Parathyroid adenoma (tissue), 2 donors: ENCODE measurements at regions not wholly inside any gene's neighbourhood (a gene's known extent, or its start where the extent isn't known, plus 50 kb on each side); places are given as distances from the start of the nearest gene placed in this dataset.

Experiments
- H2AFZ ChIP-seq: fragments of 300-600 bp; sonication (generic); one replicate; pipeline ENCODE4 v1.7.0; 2017; ENCODE audit warnings: antibody characterized with exemption, mild to moderate bottlenecking
- H3K27ac ChIP-seq: fragments of 300-600 bp; sonication (generic); one replicate; pipeline ENCODE4 v1.7.0; 2017
- H3K27me3 ChIP-seq: fragments of 300-600 bp; sonication (generic); one replicate; pipeline ENCODE4 v1.7.0; 2017; ENCODE audit warnings: low read length; ENCODE audit not compliant: control insufficient read depth, insufficient read depth
- H3K36me3 ChIP-seq: fragments of 300-600 bp; sonication (generic); one replicate; pipeline ENCODE4 v1.7.0; 2017; ENCODE audit warnings: low read length; ENCODE audit not compliant: control insufficient read depth, insufficient read depth
- H3K4me1 ChIP-seq: fragments of 300-600 bp; sonication (generic); one replicate; pipeline ENCODE4 v1.7.0; 2017; ENCODE audit warnings: control low read depth
- H3K4me2 ChIP-seq: fragments of 300-600 bp; sonication (generic); one replicate; pipeline ENCODE4 v1.7.0; 2017; ENCODE audit warnings: low read length
- H3K4me3 ChIP-seq: fragments of 300-600 bp; sonication (generic); one replicate; pipeline ENCODE4 v1.7.0; 2017; ENCODE audit warnings: low read depth, low read length
- H3K79me2 ChIP-seq: fragments of 300-600 bp; sonication (generic); one replicate; pipeline ENCODE4 v1.7.0; 2017; ENCODE audit warnings: control low read depth
- H3K9ac ChIP-seq: fragments of 300-600 bp; sonication (generic); one replicate; pipeline ENCODE4 v1.7.0; 2017; ENCODE audit warnings: mild to moderate bottlenecking
- H3K9me3 ChIP-seq: fragments of 300-600 bp; sonication (generic); one replicate; pipeline ENCODE4 v1.7.0; 2017; ENCODE audit warnings: low read length; ENCODE audit not compliant: control insufficient read depth
- CTCF ChIP-seq: fragments of 300-600 bp; sonication (generic); IDR thresholded peaks from one replicate; pipeline ENCODE4 v1.7.0; 2017; ENCODE audit warnings: antibody characterized with exemption, mild to moderate bottlenecking
- donor health status: primary hyperparathyroidism.

- Histone ChIP-seq H3K36me3 (no peaks in the 10 kb centered on the region), H3K4me3 (no peak overlapping the region), H3K9ac (no peak overlapping the region), H3K79me2 (no peaks in the 10 kb centered on the region), H2AFZ (no peak overlapping the region), H3K9me3 (no peaks in the 10 kb centered on the region), H3K4me2 (no peak overlapping the region), H3K27ac (no peak overlapping the region), H3K4me1 (no peaks in the 10 kb centered on the region), H3K27me3 (no peaks in the 10 kb centered on the region)
- TF ChIP-seq CTCF, result no peak
These were observed 987.0 kb upstream of the MAP3K7 start for GRCh38 chr6:91573826-91574416.

GRCh38 chr6:91572878-91573277 lies 986.0 kb upstream of the MAP3K7 start:
- Histone ChIP-seq H2AFZ (no peak overlapping the region), H3K4me3 (no peak overlapping the region), H3K27me3 (no peaks in the 10 kb centered on the region), H3K4me1 (no peaks in the 10 kb centered on the region), H3K9ac (no peak overlapping the region), H3K27ac (no peak overlapping the region), H3K4me2 (no peak overlapping the region), H3K9me3 (no peaks in the 10 kb centered on the region), H3K79me2 (no peaks in the 10 kb centered on the region), H3K36me3 (no peaks in the 10 kb centered on the region)
- no peak for TF ChIP-seq CTCF

- no peak overlapping the region for H2AFZ ChIP-seq
- H3K27ac ChIP-seq, result no peak overlapping the region
- no peak overlapping the region for H3K9ac ChIP-seq
- no peak overlapping the region for H3K4me3 ChIP-seq
- no peaks in the 10 kb centered on the region for H3K9me3 ChIP-seq
- H3K4me1 ChIP-seq, result no peaks in the 10 kb centered on the region
- no peaks in the 10 kb centered on the region for H3K36me3 ChIP-seq
- no peak overlapping the region for H3K4me2 ChIP-seq
- no peaks in the 10 kb centered on the region for H3K27me3 ChIP-seq
- no peaks in the 10 kb centered on the region for H3K79me2 ChIP-seq
- no peak for TF ChIP-seq CTCF
These were observed 982.2 kb upstream of the MAP3K7 start for GRCh38 chr6:91569071-91569470.

GRCh38 chr6:91566467-91566866 lies 979.6 kb upstream of the MAP3K7 start:
- no peak for TF ChIP-seq CTCF
- no peaks in the 10 kb centered on the region for H3K4me1 ChIP-seq
- no peaks in the 10 kb centered on the region for H3K27me3 ChIP-seq
- H2AFZ ChIP-seq, result no peak overlapping the region
- no peak overlapping the region for H3K4me2 ChIP-seq
- H3K9me3 ChIP-seq, result no peaks in the 10 kb centered on the region
- no peaks in the 10 kb centered on the region for H3K79me2 ChIP-seq
- H3K36me3 ChIP-seq, result no peaks in the 10 kb centered on the region
- no peak overlapping the region for H3K4me3 ChIP-seq
- no peak overlapping the region for H3K27ac ChIP-seq
- no peak overlapping the region for H3K9ac ChIP-seq

- no peaks in the 10 kb centered on the region for H3K79me2 ChIP-seq
- no peaks in the 10 kb centered on the region for H3K9me3 ChIP-seq
- no peak overlapping the region for H3K27ac ChIP-seq
- no peak overlapping the region for H3K9ac ChIP-seq
- no peaks in the 10 kb centered on the region for H3K36me3 ChIP-seq
- H3K4me1 ChIP-seq, result no peaks in the 10 kb centered on the region
- no peaks in the 10 kb centered on the region for H3K27me3 ChIP-seq
- TF ChIP-seq CTCF, result no peak
- no peak overlapping the region for H3K4me3 ChIP-seq
- no peak overlapping the region for H3K4me2 ChIP-seq
- no peak overlapping the region for H2AFZ ChIP-seq
These were observed 978.3 kb upstream of the MAP3K7 start for GRCh38 chr6:91565207-91565606.
